ENCODE measurements at regions not wholly inside any gene's neighbourhood (a gene's known extent, or its start where the extent isn't known, plus 50 kb on each side); places are given as distances from the start of the nearest gene placed in this dataset.
"Not testable (repeated sequence)": the region's sequence is repeated elsewhere in the genome, so short reads cannot be mapped to it uniquely, and the experiment has no call there.

GRCh38 chr13:66237411-66238062, 992.6 kb downstream of the PCDH9 start:
- DNase-seq, result no peak

- DNase-seq, result no peak
Measured at GRCh38 chr13:66234159-66234558, 996.0 kb downstream of the PCDH9 start.

GRCh38 chr13:66231958-66232357, 998.2 kb downstream of the PCDH9 start:
- DNase-seq, result not testable (repeated sequence)

- no peak for DNase-seq
Measured at GRCh38 chr13:66225072-66225471, 1005.1 kb downstream of the PCDH9 start.

GRCh38 chr13:66224663-66225062, 1005.5 kb downstream of the PCDH9 start:
- DNase-seq, result no peak

GRCh38 chr13:66222926-66223325, 1007.2 kb downstream of the PCDH9 start:
- no peak for DNase-seq

- DNase-seq, result no peak
Measured at GRCh38 chr13:66222127-66222526, 1008.0 kb downstream of the PCDH9 start.

- no peak for DNase-seq
Measured at GRCh38 chr13:66219506-66219905, 1010.6 kb downstream of the PCDH9 start.

- no peak for DNase-seq
Measured at GRCh38 chr13:66218583-66218982, 1011.6 kb downstream of the PCDH9 start.

GRCh38 chr13:66216728-66217127, 1013.4 kb downstream of the PCDH9 start:
- no peak for DNase-seq

GRCh38 chr13:66214467-66214866, 1015.7 kb downstream of the PCDH9 start:
- DNase-seq, result no peak

GRCh38 chr13:66212511-66212910, 1017.6 kb downstream of the PCDH9 start:
- DNase-seq, result no peak

- DNase-seq, result no peak
Measured at GRCh38 chr13:66210677-66211076, 1019.5 kb downstream of the PCDH9 start.

GRCh38 chr13:66208589-66208988, 1021.5 kb downstream of the PCDH9 start:
- DNase-seq, result no peak

GRCh38 chr13:66207610-66208009, 1022.5 kb downstream of the PCDH9 start:
- no peak for DNase-seq

- no peak for DNase-seq
Measured at GRCh38 chr13:66205807-66206206, 1024.3 kb downstream of the PCDH9 start.

GRCh38 chr13:66200555-66200954, 1029.6 kb downstream of the PCDH9 start:
- no peak for DNase-seq

GRCh38 chr13:66195238-66195637, 1034.9 kb downstream of the PCDH9 start:
- no peak for DNase-seq

GRCh38 chr13:66189986-66190385, 1040.2 kb downstream of the PCDH9 start:
- DNase-seq, result no peak

- no peak for DNase-seq
Measured at GRCh38 chr13:66180836-66181235, 1049.3 kb downstream of the PCDH9 start.

- no peak for DNase-seq
Measured at GRCh38 chr13:66171920-66172319, 1058.2 kb downstream of the PCDH9 start.

GRCh38 chr13:66162470-66162869, 1067.7 kb downstream of the PCDH9 start:
- no peak for DNase-seq

GRCh38 chr13:66159511-66159910, 1070.6 kb downstream of the PCDH9 start:
- no peak for DNase-seq

- DNase-seq, result no peak
Measured at GRCh38 chr13:66154976-66155375, 1075.2 kb downstream of the PCDH9 start.

GRCh38 chr13:66154354-66154753, 1075.8 kb downstream of the PCDH9 start:
- no peak for DNase-seq

All from stimulated activated CD4-positive, alpha-beta T cell treated with anti-CD3 and anti-CD28 coated beads, Interleukin-4, amount 100 ng/mL, for 24 hours (primary cell).